Upper lobe of right lung (tissue), 1 donor: ENCODE measurements at regions not wholly inside any gene's neighbourhood (a gene's known extent, or its start where the extent isn't known, plus 50 kb on each side); places are given as distances from the start of the nearest gene placed in this dataset.

Source experiments
- ATAC-seq: fragments of 200-7000 bp; cut with Tn5 transposase; one replicate; pipeline ENCODE4 v1.9.1; 2020; ENCODE audit warnings: mild to moderate bottlenecking, moderate library complexity
- DNase-seq: peaks from one replicate; pipeline ENCODE4 v3.0.0-alpha.2; 2020
- H3K27ac ChIP-seq: fragments of 200-600 bp; one replicate; pipeline ENCODE4 v1.8.0; 2022
- H3K27me3 ChIP-seq: fragments of 200-600 bp; one replicate; pipeline ENCODE4 v1.8.0; 2022; ENCODE audit warnings: mild to moderate bottlenecking
- H3K36me3 ChIP-seq: fragments of 200-600 bp; one replicate; pipeline ENCODE4 v1.8.0; 2022
- H3K4me1 ChIP-seq: fragments of 200-600 bp; one replicate; pipeline ENCODE4 v1.8.0; 2022
- H3K4me3 ChIP-seq: fragments of 200-600 bp; one replicate; pipeline ENCODE4 v1.8.0; 2022; ENCODE audit warnings: mild to moderate bottlenecking
- H3K9me3 ChIP-seq: fragments of 200-600 bp; one replicate; pipeline ENCODE4 v1.8.0; 2022
- CTCF ChIP-seq: fragments of 200-600 bp; IDR thresholded peaks from one replicate; pipeline ENCODE4 v1.8.0; 2022; ENCODE audit warnings: antibody characterized with exemption
- intact Hi-C: fragments of 100-400 bp; cut with DNase I; formaldehyde crosslinking; loops from one replicate; pipeline ENCODE4 v1.11.0; 2022
- donor health status: DM: no; HTN: yes; CAD: no; lungs with severe emphysema.

GRCh38 chr2:195313962-195314361, 343.1 kb upstream of the SLC39A10 start:
- Histone ChIP-seq H3K4me3 (no peak overlapping the region), H3K9me3 (no peaks in the 10 kb centered on the region), H3K27ac (no peak overlapping the region), H3K36me3 (no peaks in the 10 kb centered on the region), H3K27me3 (no peaks in the 10 kb centered on the region), H3K4me1 (no peaks in the 10 kb centered on the region)
- ATAC-seq (no peak), DNase-seq (no peak)
- no peak for TF ChIP-seq CTCF
- intact Hi-C loops: no loop called here

GRCh38 chr2:195312662-195313061, 344.4 kb upstream of the SLC39A10 start:
- H3K4me3 ChIP-seq: no peak overlapping the region
- intact Hi-C loops: no loop called here
- H3K27ac ChIP-seq: no peak overlapping the region
- DNase-seq: no peak
- H3K27me3 ChIP-seq: no peaks in the 10 kb centered on the region
- H3K36me3 ChIP-seq: no peaks in the 10 kb centered on the region
- no peak for ATAC-seq
- no peaks in the 10 kb centered on the region for H3K9me3 ChIP-seq
- TF ChIP-seq CTCF: no peak
- H3K4me1 ChIP-seq: no peaks in the 10 kb centered on the region

- no peaks in the 10 kb centered on the region for H3K36me3 ChIP-seq
- intact Hi-C loops: no loop called here
- no peak for ATAC-seq
- no peak overlapping the region for H3K4me3 ChIP-seq
- H3K4me1 ChIP-seq: no peaks in the 10 kb centered on the region
- H3K27ac ChIP-seq: no peak overlapping the region
- no peak for TF ChIP-seq CTCF
- H3K9me3 ChIP-seq: no peaks in the 10 kb centered on the region
- H3K27me3 ChIP-seq: no peaks in the 10 kb centered on the region
- no peak for DNase-seq
Observed at GRCh38 chr2:195308163-195308562, 348.9 kb upstream of the SLC39A10 start.

GRCh38 chr2:195307751-195308150, 349.3 kb upstream of the SLC39A10 start:
- H3K4me3 ChIP-seq: no peak overlapping the region
- intact Hi-C loops: no loop called here
- TF ChIP-seq CTCF: no peak
- H3K27ac ChIP-seq: no peak overlapping the region
- no peaks in the 10 kb centered on the region for H3K36me3 ChIP-seq
- DNase-seq (no peak), ATAC-seq (no peak)
- no peaks in the 10 kb centered on the region for H3K27me3 ChIP-seq
- no peaks in the 10 kb centered on the region for H3K4me1 ChIP-seq
- H3K9me3 ChIP-seq: no peaks in the 10 kb centered on the region

GRCh38 chr2:195304310-195304709, 352.7 kb upstream of the SLC39A10 start:
- no peak overlapping the region for H3K27ac ChIP-seq
- no peak overlapping the region for H3K4me3 ChIP-seq
- H3K4me1 ChIP-seq: no peaks in the 10 kb centered on the region
- ATAC-seq: no peak
- no peak for DNase-seq
- H3K27me3 ChIP-seq: no peaks in the 10 kb centered on the region
- intact Hi-C loops: no loop called here
- no peaks in the 10 kb centered on the region for H3K36me3 ChIP-seq
- no peaks in the 10 kb centered on the region for H3K9me3 ChIP-seq
- TF ChIP-seq CTCF: no peak

GRCh38 chr2:195300631-195301030, 356.4 kb upstream of the SLC39A10 start:
- Histone ChIP-seq H3K27me3 (no peaks in the 10 kb centered on the region), H3K9me3 (no peaks in the 10 kb centered on the region), H3K27ac (no peak overlapping the region), H3K4me3 (no peak overlapping the region), H3K4me1 (no peaks in the 10 kb centered on the region), H3K36me3 (no peaks in the 10 kb centered on the region)
- TF ChIP-seq CTCF: no peak
- intact Hi-C loops: no loop called here
- ATAC-seq: no peak
- DNase-seq: no peak
